Activated naive CD4-positive, alpha-beta T cell treated with anti-CD3 and anti-CD28 coated beads for 36 hours (primary cell): ENCODE measurements at regions not wholly inside any gene's neighbourhood (a gene's known extent, or its start where the extent isn't known, plus 50 kb on each side); places are given as distances from the start of the nearest gene placed in this dataset.

Source experiments
- CTCF ChIA-PET: fragments of 350-600 bp; sonication (Branson Sonifier 250); formaldehyde crosslinking; loops from one replicate; lab custom pipeline; 2021; ENCODE audit warnings: antibody characterized with exemption; lab: Charles Lee
- DNase-seq: peaks from one replicate; pipeline ENCODE4 v3.0.0-alpha.2; 2020
- H3K27ac Mint-ChIP-seq: one replicate; pipeline ENCODE4 v1.8.0; 2021; ENCODE audit warnings: mild to moderate bottlenecking, mixed read lengths
- H3K27me3 Mint-ChIP-seq: one replicate; pipeline ENCODE4 v1.8.0; 2021; ENCODE audit warnings: low read depth, mixed read lengths
- H3K36me3 Mint-ChIP-seq: one replicate; pipeline ENCODE4 v1.8.0; 2021; ENCODE audit warnings: low read depth, mixed read lengths
- H3K4me1 Mint-ChIP-seq: one replicate; pipeline ENCODE4 v1.8.0; 2021; ENCODE audit warnings: low read depth, mixed read lengths
- H3K4me3 Mint-ChIP-seq: one replicate; pipeline ENCODE4 v1.8.0; 2021; ENCODE audit warnings: mild to moderate bottlenecking, moderate library complexity, mixed read lengths
- H3K9me3 Mint-ChIP-seq: one replicate; pipeline ENCODE4 v1.8.0; 2021; ENCODE audit warnings: mixed read lengths
- intact Hi-C: fragments of 100-400 bp; cut with micrococcal nuclease; formaldehyde crosslinking; loops from one replicate; pipeline ENCODE4 v1.15.1; 2023

DNA sequence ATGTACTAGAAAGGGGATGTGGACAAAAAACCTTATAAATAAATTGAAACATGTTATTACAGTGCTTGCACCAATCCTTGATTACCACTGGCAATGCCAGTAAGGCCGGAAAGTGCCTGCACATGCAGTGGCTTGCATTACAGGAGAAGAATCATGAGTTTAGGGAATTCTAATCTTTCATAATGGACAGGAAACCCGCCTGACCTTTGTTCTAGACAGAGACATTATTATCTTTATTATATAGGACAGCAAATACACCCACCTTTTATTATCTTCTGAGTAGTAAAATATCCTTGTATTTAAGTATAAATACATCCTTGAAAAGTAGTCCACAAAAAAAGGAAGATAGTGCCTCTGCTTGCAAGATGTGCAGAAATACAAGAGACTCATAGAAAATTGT is 379.9 kb upstream of the LCORL start:
- Mint-ChIP-seq H3K4me3 (no peak overlapping the region), H3K9me3 (no peaks in the 10 kb centered on the region), H3K4me1 (no peaks in the 10 kb centered on the region), H3K27me3 (peaks cover 3% of the 10 kb centered on the region), H3K27ac (no peak overlapping the region), H3K36me3 (no peaks in the 10 kb centered on the region)
- DNase-seq, result no peak
- intact Hi-C loops, result no loop called here
- CTCF ChIA-PET, result no interaction called here

DNA sequence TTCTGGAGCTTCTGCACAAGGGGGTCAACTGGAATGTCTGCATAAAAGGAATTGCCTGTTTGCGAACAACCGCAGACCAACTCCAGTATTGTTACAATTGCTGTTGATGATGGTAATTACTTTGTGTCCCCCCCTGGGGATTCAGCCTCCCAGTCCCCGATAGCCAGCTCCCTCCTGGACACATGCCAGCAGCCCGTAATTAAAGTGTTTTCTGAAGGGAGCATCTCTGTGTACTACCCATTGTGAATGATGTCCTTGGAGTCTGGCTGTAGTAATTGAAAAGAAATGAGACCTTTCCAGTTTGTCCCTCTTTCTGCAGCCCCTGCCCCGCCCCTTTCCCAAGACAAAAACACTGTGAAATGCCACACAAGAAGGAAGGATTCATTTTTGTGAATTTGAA is 377.1 kb upstream of the LCORL start:
- DNase-seq, result no peak
- CTCF ChIA-PET, result no interaction called here
- H3K4me3 Mint-ChIP-seq, result no peak overlapping the region

DNA sequence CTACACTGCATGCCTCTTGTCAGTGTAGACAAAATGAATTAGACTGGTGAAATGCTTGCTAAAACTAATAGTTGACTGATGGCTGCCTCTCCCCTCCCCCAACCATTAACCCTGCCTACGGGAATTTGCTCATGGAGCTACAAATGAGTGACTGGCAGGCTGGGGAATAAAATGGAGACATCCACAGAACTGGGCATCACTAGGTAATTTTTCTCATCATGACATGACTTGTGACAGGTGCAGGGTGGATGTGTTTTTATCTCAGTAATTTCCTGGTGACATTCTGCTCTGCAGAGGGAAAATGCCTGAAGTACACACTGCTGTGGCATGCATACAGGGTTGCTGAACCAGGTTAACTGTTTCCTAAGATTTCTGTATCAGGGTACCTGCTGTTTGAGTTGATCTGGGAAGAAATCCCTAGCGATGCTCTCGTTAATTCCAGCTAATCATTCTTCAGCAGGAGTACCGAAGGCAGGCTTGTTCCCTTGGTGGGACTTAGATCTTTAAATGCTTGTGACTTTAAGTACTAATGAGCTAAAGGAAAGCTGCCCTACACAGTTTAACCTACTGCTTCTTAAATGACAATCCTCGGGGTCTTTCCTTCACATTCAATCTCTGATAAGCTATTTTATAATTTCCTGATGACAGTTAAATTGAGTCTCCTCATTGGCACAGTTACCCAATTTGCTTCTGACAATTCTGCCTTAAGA is 376.3 kb upstream of the LCORL start:
- no peak overlapping the region for H3K4me3 Mint-ChIP-seq
- CTCF ChIA-PET, result no interaction called here
- H3K9me3 Mint-ChIP-seq, result no peaks in the 10 kb centered on the region
- H3K27me3 Mint-ChIP-seq, result peaks cover 3% of the 10 kb centered on the region
- no peaks in the 10 kb centered on the region for H3K36me3 Mint-ChIP-seq
- intact Hi-C loops, result no loop called here
- H3K4me1 Mint-ChIP-seq, result no peaks in the 10 kb centered on the region
- no peak for DNase-seq
- no peak overlapping the region for H3K27ac Mint-ChIP-seq

More for the DNA sequence above, 377.1 kb upstream of the LCORL start:
- H3K27ac Mint-ChIP-seq, result no peak overlapping the region
- H3K9me3 Mint-ChIP-seq, result no peaks in the 10 kb centered on the region
- H3K4me1 Mint-ChIP-seq, result no peaks in the 10 kb centered on the region
- intact Hi-C loops, result no loop called here
- peaks cover 3% of the 10 kb centered on the region for H3K27me3 Mint-ChIP-seq
- no peaks in the 10 kb centered on the region for H3K36me3 Mint-ChIP-seq

DNA sequence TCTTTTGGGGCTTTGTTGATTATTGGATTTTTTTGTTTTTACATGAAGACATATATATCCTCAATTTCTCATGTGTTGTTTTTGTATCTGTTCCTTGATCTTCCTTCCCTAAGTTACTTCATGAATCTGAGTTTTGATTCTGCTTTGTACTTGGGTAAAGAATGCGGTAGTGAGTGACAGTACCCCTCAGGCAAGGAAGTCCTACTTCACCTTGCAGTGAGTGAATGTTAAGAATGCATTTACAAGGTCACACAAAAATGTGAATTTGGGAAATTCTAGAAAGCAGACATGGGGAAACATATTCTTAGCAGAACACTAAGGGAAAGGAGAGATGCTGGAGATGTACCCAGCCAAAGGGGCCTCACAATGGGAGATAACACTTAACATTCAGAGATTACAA is 373.1 kb upstream of the LCORL start:
- intact Hi-C loops, result no loop called here
- DNase-seq, result no peak
- Mint-ChIP-seq H3K4me3 (no peak overlapping the region), H3K27ac (no peak overlapping the region), H3K4me1 (no peaks in the 10 kb centered on the region), H3K27me3 (peaks cover 2% of the 10 kb centered on the region), H3K9me3 (no peaks in the 10 kb centered on the region), H3K36me3 (no peaks in the 10 kb centered on the region)
- CTCF ChIA-PET, result no interaction called here

- no peak overlapping the region for H3K27ac Mint-ChIP-seq
Observed at GRCh38 chr4:18391354-18391728, 369.8 kb upstream of the LCORL start.

DNA sequence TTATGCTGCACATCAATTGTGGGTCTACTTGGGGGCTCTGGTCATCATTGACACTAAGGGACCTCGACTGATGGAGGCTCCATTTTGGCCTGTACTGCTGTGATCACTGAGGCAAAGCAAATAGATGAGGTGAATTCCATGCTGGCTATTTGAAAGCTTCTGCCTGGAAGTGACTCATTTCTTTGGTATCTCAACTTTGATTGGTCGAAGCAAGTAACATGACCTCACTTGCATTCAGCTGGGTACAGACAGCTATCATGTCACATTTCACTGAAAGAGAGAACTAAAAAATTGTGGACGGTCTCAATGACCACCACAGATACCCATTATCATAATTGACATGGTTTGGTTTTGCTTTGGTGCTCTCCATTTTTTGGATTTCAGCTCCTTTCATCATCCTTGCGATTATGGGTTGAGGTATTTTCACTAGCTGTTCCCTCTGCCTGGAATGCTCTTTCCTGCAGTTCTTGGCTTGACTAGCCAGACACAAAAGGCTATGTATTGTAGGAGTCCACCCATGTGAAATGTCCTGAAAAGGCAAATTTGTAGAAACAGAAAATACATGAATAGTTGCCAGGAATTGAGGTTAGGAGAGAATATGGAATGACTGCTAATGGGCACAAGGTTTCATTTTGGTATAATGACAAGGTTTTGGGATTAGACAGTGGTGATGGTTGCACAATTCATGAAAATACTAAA is 369.2 kb upstream of the LCORL start:
- Mint-ChIP-seq H3K36me3 (no peaks in the 10 kb centered on the region), H3K4me3 (no peak overlapping the region), H3K27me3 (peaks cover 11% of the 10 kb centered on the region), H3K9me3 (no peaks in the 10 kb centered on the region), H3K4me1 (no peaks in the 10 kb centered on the region), H3K27ac (no peak overlapping the region)
- no peak for DNase-seq
- intact Hi-C loops, result no loop called here
- CTCF ChIA-PET, result interaction anchor here (0.8 kb wide), 1 partner anchor 26 kb away, joined by 3 read pairs; no protein-coding TSS in a partner anchor

More at GRCh38 chr4:18391354-18391728, 369.8 kb upstream of the LCORL start:
- CTCF ChIA-PET, result no interaction called here
- Mint-ChIP-seq H3K36me3 (no peaks in the 10 kb centered on the region), H3K4me1 (no peaks in the 10 kb centered on the region), H3K9me3 (no peaks in the 10 kb centered on the region), H3K27me3 (peaks cover 11% of the 10 kb centered on the region), H3K4me3 (no peak overlapping the region)
- DNase-seq, result no peak
- intact Hi-C loops, result no loop called here

GRCh38 chr4:18389115-18389514 is 367.6 kb upstream of the LCORL start:
- intact Hi-C loops, result no loop called here
- H3K4me3 Mint-ChIP-seq, result no peak overlapping the region
- no peaks in the 10 kb centered on the region for H3K36me3 Mint-ChIP-seq
- H3K4me1 Mint-ChIP-seq, result no peaks in the 10 kb centered on the region
- DNase-seq, result no peak
- CTCF ChIA-PET, result no interaction called here
- H3K9me3 Mint-ChIP-seq, result peaks cover 6% of the 10 kb centered on the region
- H3K27ac Mint-ChIP-seq, result no peak overlapping the region
- peaks cover 14% of the 10 kb centered on the region for H3K27me3 Mint-ChIP-seq

DNA sequence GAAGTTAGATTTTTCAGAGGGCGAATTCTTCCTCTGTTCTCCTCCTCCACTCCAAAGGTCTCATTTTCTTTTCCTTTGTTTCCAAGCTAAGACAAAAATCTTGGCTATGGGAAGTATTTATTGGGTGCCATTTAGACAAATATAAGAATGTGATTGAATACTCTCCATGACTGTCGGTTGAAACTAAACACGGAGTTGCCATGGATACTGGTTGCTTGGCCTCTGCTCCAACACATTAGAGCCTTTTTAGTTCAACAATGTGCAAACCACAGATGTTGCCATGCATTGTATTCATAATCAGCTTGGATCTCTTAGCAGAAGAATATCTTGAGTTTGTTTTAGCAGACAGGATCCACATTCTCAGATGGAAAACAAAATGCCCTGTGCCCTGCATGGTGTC is 366.5 kb upstream of the LCORL start:
- CTCF ChIA-PET, result no interaction called here
- H3K4me1 Mint-ChIP-seq, result no peaks in the 10 kb centered on the region
- H3K27ac Mint-ChIP-seq, result no peak overlapping the region
- peaks cover 7% of the 10 kb centered on the region for H3K9me3 Mint-ChIP-seq
- no peak overlapping the region for H3K4me3 Mint-ChIP-seq
- no peaks in the 10 kb centered on the region for H3K36me3 Mint-ChIP-seq
- intact Hi-C loops, result no loop called here
- H3K27me3 Mint-ChIP-seq, result peaks cover 18% of the 10 kb centered on the region
- DNase-seq, result no peak

GRCh38 chr4:18381186-18381585 is 359.6 kb upstream of the LCORL start:
- intact Hi-C loops, result no loop called here
- peaks cover 7% of the 10 kb centered on the region for H3K9me3 Mint-ChIP-seq
- DNase-seq, result no peak
- CTCF ChIA-PET, result no interaction called here
- no peak overlapping the region for H3K27ac Mint-ChIP-seq
- H3K27me3 Mint-ChIP-seq, result peaks cover 25% of the 10 kb centered on the region
- H3K4me1 Mint-ChIP-seq, result no peaks in the 10 kb centered on the region
- no peak overlapping the region for H3K4me3 Mint-ChIP-seq
- H3K36me3 Mint-ChIP-seq, result no peaks in the 10 kb centered on the region

GRCh38 chr4:18369561-18369960 is 348.0 kb upstream of the LCORL start:
- intact Hi-C loops, result loop anchor here (10.0 kb wide), 1 partner anchor 295 kb away; no protein-coding TSS in a partner anchor
- Mint-ChIP-seq H3K9me3 (no peaks in the 10 kb centered on the region), H3K27ac (no peak overlapping the region)

GRCh38 chr4:18366892-18367291 is 345.3 kb upstream of the LCORL start:
- no peak overlapping the region for H3K27ac Mint-ChIP-seq
- H3K27me3 Mint-ChIP-seq, result peaks cover 14% of the 10 kb centered on the region
- CTCF ChIA-PET, result interaction anchor here (1.1 to 1.4 kb wide), 2 partner anchors 550 to 854 kb away, joined by 3 to 4 read pairs; no protein-coding TSS in a partner anchor

More at GRCh38 chr4:18369561-18369960, 348.0 kb upstream of the LCORL start:
- Mint-ChIP-seq H3K27me3 (peaks cover 11% of the 10 kb centered on the region), H3K36me3 (no peaks in the 10 kb centered on the region), H3K4me3 (no peak overlapping the region), H3K4me1 (no peaks in the 10 kb centered on the region)
- no peak for DNase-seq
- CTCF ChIA-PET, result no interaction called here

DNA sequence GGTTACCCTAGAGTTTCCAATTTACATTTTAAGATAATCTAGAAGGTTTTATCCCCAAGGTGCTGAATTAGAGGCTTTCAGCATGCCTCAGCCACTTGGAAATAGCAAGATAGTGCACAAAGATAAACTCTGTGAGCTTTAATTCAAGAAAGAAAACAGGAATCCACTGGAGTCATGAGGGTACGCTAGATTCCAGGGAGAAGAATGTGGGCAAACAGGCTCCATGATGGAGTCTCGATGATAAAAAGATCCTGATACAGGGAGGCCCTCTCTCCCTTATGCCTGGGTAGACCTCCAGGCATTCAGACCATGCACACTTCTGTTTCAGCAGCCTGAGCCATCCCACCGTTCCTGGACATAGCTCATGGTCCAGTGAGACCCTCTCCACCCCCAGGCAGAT is 344.6 kb upstream of the LCORL start:
- Mint-ChIP-seq H3K27ac (no peak overlapping the region), H3K27me3 (peaks cover 17% of the 10 kb centered on the region), H3K4me3 (no peak overlapping the region), H3K4me1 (no peaks in the 10 kb centered on the region), H3K9me3 (no peaks in the 10 kb centered on the region), H3K36me3 (no peaks in the 10 kb centered on the region)
- intact Hi-C loops, result loop anchor here (10.0 kb wide), 1 partner anchor 291 kb away; no protein-coding TSS in a partner anchor
- CTCF ChIA-PET, result interaction anchor here (1.0 to 1.4 kb wide), 3 partner anchors 549 to 853 kb away, joined by 3 to 4 read pairs (median 3); no protein-coding TSS in a partner anchor
- no peak for DNase-seq

More at GRCh38 chr4:18366892-18367291, 345.3 kb upstream of the LCORL start:
- Mint-ChIP-seq H3K4me1 (no peaks in the 10 kb centered on the region), H3K9me3 (no peaks in the 10 kb centered on the region), H3K36me3 (no peaks in the 10 kb centered on the region), H3K4me3 (no peak overlapping the region)
- intact Hi-C loops, result loop anchor here (1.0 to 10.0 kb wide), 3 partner anchors 292 to 818 kb away; no protein-coding TSS in a partner anchor
- peak; percentile 7 for DNase-seq
